ENCODE measurements at regions not wholly inside any gene's neighbourhood (a gene's known extent, or its start where the extent isn't known, plus 50 kb on each side); places are given as distances from the start of the nearest gene placed in this dataset.

GRCh38 chr10:21049482-21049881 lies 152.4 kb upstream of the NEBL start:
- H3K36me3 ChIP-seq (ENCODE audit: control insufficient read depth in 2 of 2, extremely low read depth in 1 of 2, insufficient read depth in 2 of 2, low read length in 2 of 2), result no peaks in the 10 kb centered on the region
- H3K9me3 ChIP-seq (ENCODE audit: control insufficient read depth, low read depth, low read length), result no peaks in the 10 kb centered on the region
- peaks cover 3% of the 10 kb centered on the region for H3K4me1 ChIP-seq (ENCODE audit: control insufficient read depth, extremely low read depth, insufficient read depth, low read length)
- no peaks in the 10 kb centered on the region for H3K9me1 ChIP-seq (ENCODE audit: control insufficient read depth, extremely low read depth, insufficient read depth, low read length)
- H3K27me3 ChIP-seq (ENCODE audit: control insufficient read depth, extremely low read depth, insufficient read depth, low read length), result no peaks in the 10 kb centered on the region
- no peaks in the 10 kb centered on the region for H4K20me1 ChIP-seq (ENCODE audit: control insufficient read depth, extremely low read depth, insufficient read depth, low read length)
- no peak overlapping the region for H3K9ac ChIP-seq (ENCODE audit: control insufficient read depth, extremely low read depth, insufficient read depth, low read length)
- no peak overlapping the region for H3K27ac ChIP-seq (ENCODE audit: control insufficient read depth, insufficient read depth, low read length)
- FAIRE-seq (no peak), DNase-seq (ENCODE audit: low read depth, low spot score) (no peak)
- no peaks in the 10 kb centered on the region for H3K79me2 ChIP-seq (ENCODE audit: control insufficient read depth, insufficient read depth, low read length)
- dilution Hi-C loops (cut with MboI; ENCODE audit: extremely low pct_ligation_motif_present, low sequenced_read_pairs), result no loop called here
- no peak overlapping the region for H3K4me3 ChIP-seq (ENCODE audit: control insufficient read depth in 2 of 3, extremely low read depth in 1 of 3, insufficient read depth in 2 of 3, low read depth in 1 of 3, low read length in 3 of 3)
- H3K4me2 ChIP-seq (ENCODE audit: control insufficient read depth, extremely low read depth, insufficient read depth, low read depth, low read length), result no peak overlapping the region
- TF ChIP-seq CTCF (optimal IDR thresholded peaks at IDR 0.05 in 1 of 3, IDR thresholded peaks at IDR 0.05 in 1 of 3, conservative IDR thresholded peaks at IDR 0.05 in 1 of 3; ENCODE audit: extremely low read depth in 1 of 3, insufficient read depth in 2 of 3, low read length in 3 of 3), result no peak
- no peak overlapping the region for H2AFZ ChIP-seq (ENCODE audit: control insufficient read depth, low read length)

- no peak for TF ChIP-seq EZH2 (IDR thresholded peaks at IDR 0.05; ENCODE audit: low read length)
- no peak for TF ChIP-seq CTCF (optimal IDR thresholded peaks at IDR 0.05 in 1 of 3, IDR thresholded peaks at IDR 0.05 in 1 of 3, conservative IDR thresholded peaks at IDR 0.05 in 1 of 3; ENCODE audit: extremely low read depth in 1 of 3, insufficient read depth in 2 of 3, low read length in 3 of 3)
- Histone ChIP-seq H3K9ac (ENCODE audit: control insufficient read depth, extremely low read depth, insufficient read depth, low read length) (no peak overlapping the region), H3K27ac (ENCODE audit: control insufficient read depth, insufficient read depth, low read length) (no peak overlapping the region), H3K9me3 (ENCODE audit: control insufficient read depth, low read depth, low read length) (no peaks in the 10 kb centered on the region), H2AFZ (ENCODE audit: control insufficient read depth, low read length) (no peak overlapping the region), H4K20me1 (ENCODE audit: control insufficient read depth, extremely low read depth, insufficient read depth, low read length) (no peaks in the 10 kb centered on the region), H3K4me3 (ENCODE audit: control insufficient read depth in 2 of 3, extremely low read depth in 1 of 3, insufficient read depth in 2 of 3, low read depth in 1 of 3, low read length in 3 of 3) (no peak overlapping the region), H3K4me2 (ENCODE audit: control insufficient read depth, extremely low read depth, insufficient read depth, low read depth, low read length) (peak overlapping the region; percentile 2), H3K36me3 (ENCODE audit: control insufficient read depth in 2 of 2, extremely low read depth in 1 of 2, insufficient read depth in 2 of 2, low read length in 2 of 2) (no peaks in the 10 kb centered on the region), H3K9me1 (ENCODE audit: control insufficient read depth, extremely low read depth, insufficient read depth, low read length) (no peaks in the 10 kb centered on the region), H3K27me3 (ENCODE audit: control insufficient read depth, extremely low read depth, insufficient read depth, low read length) (no peaks in the 10 kb centered on the region), H3K79me2 (ENCODE audit: control insufficient read depth, insufficient read depth, low read length) (no peaks in the 10 kb centered on the region), H3K4me1 (ENCODE audit: control insufficient read depth, extremely low read depth, insufficient read depth, low read length) (peaks cover 3% of the 10 kb centered on the region)
- peak; percentile 17 for FAIRE-seq
- DNase-seq (ENCODE audit: low read depth, low spot score), result no peak
- dilution Hi-C loops (cut with MboI; ENCODE audit: extremely low pct_ligation_motif_present, low sequenced_read_pairs), result no loop called here
Measured at GRCh38 chr10:21048068-21048467, 151.0 kb upstream of the NEBL start.

All from keratinocyte (primary cell).